Endothelial cell of umbilical vein (primary cell): ENCODE measurements at regions not wholly inside any gene's neighbourhood (a gene's known extent, or its start where the extent isn't known, plus 50 kb on each side); places are given as distances from the start of the nearest gene placed in this dataset.

Experiments
- BruUV-seq: library from RNA; stranded (reverse); fragments of 400-500 nt; replicated peaks from 2 replicates; lab custom pipeline; 2021; lab: Mats Ljungman, UMichigan
- CTCF ChIA-PET: fragments of 300-600, 350-600 bp; sonication (Branson Sonifier 250); formaldehyde crosslinking; loops from one replicate; lab custom pipeline; 2021; ENCODE audit warnings: antibody characterized with exemption, inconsistent platforms; lab: Charles Lee
- POLR2A ChIA-PET: fragments of 300-600, 350-600 bp; sonication (Branson Sonifier 250); formaldehyde crosslinking; loops from one replicate; lab custom pipeline; 2021; ENCODE audit warnings: antibody characterized with exemption, inconsistent platforms; lab: Charles Lee
- DNase-seq: peaks from one replicate; pipeline ENCODE4 v3.0.0-alpha.2; 2011; ENCODE audit warnings: low read depth, low spot score
- FAIRE-seq: peaks from 2 replicates; lab custom pipeline; 2011; peaks lifted over from hg19 to GRCh38; lab: Jason Lieb, UNC
- H2AFZ ChIP-seq: 2 replicates; pipeline ENCODE4 v1.6.0; 2012; ENCODE audit warnings: low read depth, low read length, control low read depth, inconsistent platforms
- H3K27ac ChIP-seq: 2 replicates; pipeline ENCODE4 v1.5.1; 2011; ENCODE audit warnings: low read depth, mild to moderate bottlenecking, control low read depth, low read length, moderate library complexity; ENCODE audit not compliant: insufficient read depth
- H3K27me3 ChIP-seq, 2 experiments: 2 replicates each; pipeline versions ENCODE4 v1.6.0 to v1.6.1; 2011; ENCODE audit warnings: low read length in 2 of 2, mixed read lengths in 1 of 2; ENCODE audit not compliant: control insufficient read depth in 2 of 2, insufficient read depth in 2 of 2
- H3K36me3 ChIP-seq, 2 experiments: 2 replicates in 1 of 2; 3 replicates in 1 of 2; pipeline ENCODE4 v1.5.1; 2011; ENCODE audit warnings: low read length in 2 of 2, mild to moderate bottlenecking in 1 of 2, moderate library complexity in 1 of 2; ENCODE audit not compliant: control insufficient read depth in 2 of 2, insufficient read depth in 2 of 2; ENCODE audit errors: extremely low read depth in 1 of 2
- H3K4me1 ChIP-seq: 3 replicates; pipeline ENCODE4 v1.5.1; 2011; ENCODE audit warnings: mild to moderate bottlenecking, low read length; ENCODE audit not compliant: control insufficient read depth, insufficient read depth; ENCODE audit errors: extremely low read depth
- H3K4me2 ChIP-seq: 2 replicates; pipeline ENCODE4 v1.6.1; 2011; ENCODE audit warnings: low read length, control low read depth, mixed read lengths; ENCODE audit not compliant: insufficient read depth
- H3K4me3 ChIP-seq, 3 experiments: fragments of 200-600 bp in 1 of 3; sonication (generic), shearing (Covaris generic) in 1 of 3; replicated peaks in 1 of 3; 2 replicates each; pipeline ENCODE4 v1.5.1; 2011 to 2016; ENCODE audit warnings: control low read depth in 3 of 3, low read length in 3 of 3, mild to moderate bottlenecking in 2 of 3, inconsistent platforms in 1 of 3, low read depth in 1 of 3, moderate library complexity in 1 of 3; ENCODE audit not compliant: insufficient read depth in 1 of 3
- H3K79me2 ChIP-seq: 2 replicates; pipeline ENCODE4 v1.6.0; 2012; ENCODE audit warnings: low read length, inconsistent platforms; ENCODE audit not compliant: control insufficient read depth, insufficient read depth
- H3K9ac ChIP-seq: replicated peaks from 2 replicates; pipeline ENCODE3; 2011; ENCODE audit warnings: low read length, control low read depth; ENCODE audit not compliant: insufficient read depth; ENCODE audit errors: extremely low read depth
- H3K9me1 ChIP-seq: replicated peaks from 3 replicates; pipeline ENCODE4 v1.6.0; 2011; ENCODE audit warnings: mild to moderate bottlenecking, low read length; ENCODE audit not compliant: control insufficient read depth, insufficient read depth; ENCODE audit errors: extremely low read depth
- H3K9me3 ChIP-seq: replicated peaks from 2 replicates; pipeline ENCODE4 v1.5.1; 2012; ENCODE audit warnings: low read length, inconsistent platforms; ENCODE audit not compliant: control insufficient read depth, insufficient read depth
- H4K20me1 ChIP-seq: replicated peaks from 2 replicates; pipeline ENCODE3; 2011; ENCODE audit warnings: mild to moderate bottlenecking, low read length; ENCODE audit not compliant: control insufficient read depth, insufficient read depth; ENCODE audit errors: extremely low read depth
- EZH2 ChIP-seq: IDR thresholded peaks from 2 replicates; pipeline ENCODE4 v1.6.1; 2012; ENCODE audit warnings: borderline replicate concordance, low read depth, mild to moderate bottlenecking, moderate library complexity, low read length, inconsistent platforms; ENCODE audit not compliant: severe bottlenecking
- FOS ChIP-seq: IDR thresholded peaks from 2 replicates; pipeline ENCODE4 v1.6.1; 2011; ENCODE audit warnings: mild to moderate bottlenecking, low read length, moderate library complexity, borderline replicate concordance; ENCODE audit not compliant: insufficient read depth
- GATA2 ChIP-seq: IDR thresholded peaks from 2 replicates; pipeline ENCODE4 v1.7.0; 2011; ENCODE audit warnings: low read depth, mild to moderate bottlenecking, moderate library complexity, mixed read lengths, low read length; ENCODE audit not compliant: insufficient read length, insufficient read depth
- JUN ChIP-seq: IDR thresholded peaks from 2 replicates; pipeline ENCODE4 v1.6.1; 2011; ENCODE audit warnings: borderline replicate concordance, low read depth; ENCODE audit not compliant: insufficient read length, insufficient read depth
- MYC ChIP-seq: IDR thresholded peaks from one replicate; pipeline ENCODE4 v1.6.1; 2011; ENCODE audit warnings: mild to moderate bottlenecking, low read depth, low read length
- POLR2A ChIP-seq: IDR thresholded peaks from 2 replicates; pipeline ENCODE4 v1.6.1; 2012; ENCODE audit warnings: low read depth, mild to moderate bottlenecking, control low read depth, low read length
- POLR2AphosphoS5 ChIP-seq: IDR thresholded peaks from 2 replicates; pipeline ENCODE4 v1.6.1; 2012; ENCODE audit warnings: low read depth, mild to moderate bottlenecking, control low read depth, low read length, moderate library complexity; ENCODE audit not compliant: insufficient read depth
- dilution Hi-C: fragments of 300-500 bp; cut with MboI; formaldehyde crosslinking; loops from one replicate; pipeline ENCODE4 v1.15.0; 2019; ENCODE audit warnings: low sequenced_read_pairs; ENCODE audit not compliant: extremely low pct_ligation_motif_present
- intact Hi-C: fragments of 100-400 bp; cut with micrococcal nuclease; formaldehyde crosslinking; loops from one replicate; pipeline ENCODE4 v1.10.0; 2022
- TF ChIP-seq, protein P1 (sequence below), 2 donors: IDR thresholded peaks; 1 replicate in 1 of 2; 2 replicates in 1 of 2; pipeline ENCODE4 v1.5.1; 2011; ENCODE audit warnings: low read length in 2 of 2, mild to moderate bottlenecking in 2 of 2, moderate library complexity in 2 of 2, control low read depth in 1 of 2, inconsistent platforms in 1 of 2, low read depth in 1 of 2; ENCODE audit not compliant: insufficient read depth in 1 of 2; ENCODE audit errors: extremely low read depth in 1 of 2
- TF ChIP-seq, protein P2 (sequence below): IDR thresholded peaks from 2 replicates; pipeline ENCODE4 v1.6.1; 2011; ENCODE audit not compliant: insufficient read depth, insufficient read length

DNA sequence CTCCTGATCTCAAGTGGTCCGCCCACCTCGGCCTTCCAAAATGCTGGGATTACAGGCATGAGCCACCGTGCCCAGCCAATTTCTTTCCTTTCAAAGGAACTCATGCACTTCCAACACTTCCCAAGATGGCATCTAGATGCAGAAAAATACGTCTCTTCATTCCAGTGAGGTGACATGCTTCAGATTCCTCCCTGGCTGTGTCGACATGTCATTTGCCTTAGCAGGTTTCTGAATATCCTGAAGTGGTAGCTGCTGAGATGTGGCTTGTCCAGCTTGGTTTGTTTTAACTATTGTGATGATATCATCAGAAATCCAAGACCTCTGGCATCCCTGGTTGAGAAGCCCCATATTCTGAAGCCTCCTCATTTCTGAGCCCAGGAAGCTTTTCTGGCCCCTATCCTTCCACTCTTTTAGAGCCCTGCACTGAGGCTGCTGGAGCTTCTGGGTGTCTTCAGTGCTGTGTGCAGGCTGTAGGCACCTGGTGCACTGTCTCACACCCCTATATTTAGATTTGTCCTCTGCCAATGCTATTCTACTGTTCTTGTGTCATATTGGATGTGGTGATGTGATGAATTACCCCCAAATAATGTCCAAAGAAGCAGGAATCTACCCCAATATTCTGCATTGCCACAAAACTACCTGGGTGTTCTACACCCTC is 73.3 kb upstream of the E2F3 start:
- H3K27me3 ChIP-seq: no peaks in the 10 kb centered on the region
- DNase-seq (no peak), FAIRE-seq (no peak)
- no peak overlapping the region for H3K4me3 ChIP-seq
- ChIA-PET POLR2A (no interaction called here), CTCF (interaction anchor here (1.4 kb wide), 1 partner anchor 15 kb away, joined by 5 read pairs; no protein-coding TSS in a partner anchor)
- no peak overlapping the region for H3K27ac ChIP-seq
- no peak overlapping the region for H3K4me2 ChIP-seq
- no peaks in the 10 kb centered on the region for H3K9me1 ChIP-seq
- H3K79me2 ChIP-seq: no peaks in the 10 kb centered on the region
- no peaks in the 10 kb centered on the region for H3K36me3 ChIP-seq
- no peak overlapping the region for H3K9ac ChIP-seq
- no peak overlapping the region for H2AFZ ChIP-seq
- no peaks in the 10 kb centered on the region for H4K20me1 ChIP-seq
- TF ChIP-seq MYC (no peak), JUN (no peak), POLR2AphosphoS5 (no peak), FOS (no peak)
- TF ChIP-seq, protein P1, sequence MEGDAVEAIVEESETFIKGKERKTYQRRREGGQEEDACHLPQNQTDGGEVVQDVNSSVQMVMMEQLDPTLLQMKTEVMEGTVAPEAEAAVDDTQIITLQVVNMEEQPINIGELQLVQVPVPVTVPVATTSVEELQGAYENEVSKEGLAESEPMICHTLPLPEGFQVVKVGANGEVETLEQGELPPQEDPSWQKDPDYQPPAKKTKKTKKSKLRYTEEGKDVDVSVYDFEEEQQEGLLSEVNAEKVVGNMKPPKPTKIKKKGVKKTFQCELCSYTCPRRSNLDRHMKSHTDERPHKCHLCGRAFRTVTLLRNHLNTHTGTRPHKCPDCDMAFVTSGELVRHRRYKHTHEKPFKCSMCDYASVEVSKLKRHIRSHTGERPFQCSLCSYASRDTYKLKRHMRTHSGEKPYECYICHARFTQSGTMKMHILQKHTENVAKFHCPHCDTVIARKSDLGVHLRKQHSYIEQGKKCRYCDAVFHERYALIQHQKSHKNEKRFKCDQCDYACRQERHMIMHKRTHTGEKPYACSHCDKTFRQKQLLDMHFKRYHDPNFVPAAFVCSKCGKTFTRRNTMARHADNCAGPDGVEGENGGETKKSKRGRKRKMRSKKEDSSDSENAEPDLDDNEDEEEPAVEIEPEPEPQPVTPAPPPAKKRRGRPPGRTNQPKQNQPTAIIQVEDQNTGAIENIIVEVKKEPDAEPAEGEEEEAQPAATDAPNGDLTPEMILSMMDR (IDR thresholded peaks at IDR 0.05; ENCODE audit: extremely low read depth in 1 of 2, insufficient read depth in 1 of 2, low read depth in 1 of 2, low read length in 2 of 2): no peak
- dilution Hi-C loops: no loop called here
- no TSS peak for BruUV-seq
- H3K9me3 ChIP-seq: no peaks in the 10 kb centered on the region
- no peaks in the 10 kb centered on the region for H3K4me1 ChIP-seq
- intact Hi-C loops: no loop called here

DNA sequence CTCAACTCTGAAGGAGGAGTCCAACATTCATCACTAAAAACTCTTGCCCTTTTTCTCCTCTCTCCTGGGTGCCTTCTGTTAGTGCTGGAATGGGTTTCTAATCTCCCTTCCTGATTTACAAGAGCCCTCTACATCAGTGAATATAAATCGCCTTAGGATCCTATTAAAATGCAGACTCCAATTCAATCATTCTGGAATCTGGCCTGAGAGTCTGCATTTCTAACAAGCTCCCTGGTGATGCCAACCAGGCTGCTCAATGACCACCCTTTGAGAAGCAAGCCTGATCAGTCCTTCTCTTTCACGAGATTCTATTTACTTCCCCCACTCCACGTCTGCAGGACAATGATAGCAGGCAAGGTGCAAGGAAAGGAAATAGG is 72.8 kb upstream of the E2F3 start:
- intact Hi-C loops: no loop called here
- dilution Hi-C loops: no loop called here
- H4K20me1 ChIP-seq: no peaks in the 10 kb centered on the region
- H3K9me3 ChIP-seq: no peaks in the 10 kb centered on the region
- no peaks in the 10 kb centered on the region for H3K4me1 ChIP-seq
- no peak overlapping the region for H3K4me2 ChIP-seq
- H3K79me2 ChIP-seq: no peaks in the 10 kb centered on the region
- no peak overlapping the region for H3K9ac ChIP-seq
- FAIRE-seq: no peak
- no peaks in the 10 kb centered on the region for H3K36me3 ChIP-seq
- no peaks in the 10 kb centered on the region for H3K9me1 ChIP-seq
- ChIA-PET POLR2A (no interaction called here), CTCF (interaction anchor here (1.4 kb wide), 1 partner anchor 16 kb away, joined by 5 read pairs; no protein-coding TSS in a partner anchor)
- no peak overlapping the region for H3K4me3 ChIP-seq
- no peak overlapping the region for H3K27ac ChIP-seq
- TF ChIP-seq EZH2: no peak
- no peak for TF ChIP-seq FOS
- TF ChIP-seq POLR2A: no peak
- TF ChIP-seq, protein P1 (IDR thresholded peaks at IDR 0.05; ENCODE audit: extremely low read depth in 1 of 2, insufficient read depth in 1 of 2, low read depth in 1 of 2, low read length in 2 of 2): no peak
- TF ChIP-seq MYC: no peak
- no peak for TF ChIP-seq GATA2
- no peak for TF ChIP-seq POLR2AphosphoS5
- no peak for TF ChIP-seq JUN
- TF ChIP-seq, protein P2, sequence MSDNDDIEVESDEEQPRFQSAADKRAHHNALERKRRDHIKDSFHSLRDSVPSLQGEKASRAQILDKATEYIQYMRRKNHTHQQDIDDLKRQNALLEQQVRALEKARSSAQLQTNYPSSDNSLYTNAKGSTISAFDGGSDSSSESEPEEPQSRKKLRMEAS: no peak
- H3K27me3 ChIP-seq: no peaks in the 10 kb centered on the region
- no peak overlapping the region for H2AFZ ChIP-seq
- no peak for DNase-seq
- no TSS peak for BruUV-seq
